GM23338 (cell line): ENCODE measurements at regions not wholly inside any gene's neighbourhood (a gene's known extent, or its start where the extent isn't known, plus 50 kb on each side); places are given as distances from the start of the nearest gene placed in this dataset.
A peak's percentile ranks its signal among the peaks of the same experiment; 100 is the strongest.

Experiments
- ATAC-seq: fragments of 200-7000 bp; cut with Tn5 transposase; 3 replicates; pipeline ENCODE4 v1.9.1; 2020
- DNase-seq: peaks from one replicate; pipeline ENCODE4 v3.0.0-alpha.2; 2015; ENCODE audit warnings: low spot score
- H2AFZ ChIP-seq: fragments of 200-600 bp; sonication (generic); 2 replicates; pipeline ENCODE4 v1.8.0; 2016; ENCODE audit warnings: antibody characterized with exemption, mild to moderate bottlenecking, moderate library complexity
- H3F3A ChIP-seq: fragments of 200-600 bp; sonication (generic); replicated peaks from 2 replicates; pipeline ENCODE4 v1.8.0; 2017; ENCODE audit warnings: antibody characterized with exemption, mixed run types, low read depth
- H3K27ac ChIP-seq: fragments of 200-600 bp; sonication (generic); 2 replicates; pipeline ENCODE4 v1.6.1; 2016; ENCODE audit warnings: low read depth
- H3K27me3 ChIP-seq: fragments of 200-600 bp; sonication (generic); 2 replicates; pipeline ENCODE4 v1.8.0; 2016; ENCODE audit warnings: mild to moderate bottlenecking, mixed run types, moderate library complexity; ENCODE audit not compliant: insufficient read depth
- H3K36me3 ChIP-seq: fragments of 200-600 bp; sonication (generic); 2 replicates; pipeline ENCODE4 v1.8.0; 2016; ENCODE audit warnings: mild to moderate bottlenecking; ENCODE audit not compliant: insufficient read depth
- H3K4me1 ChIP-seq: fragments of 200-600 bp; sonication (generic); 2 replicates; pipeline ENCODE4 v1.8.0; 2016; ENCODE audit warnings: mild to moderate bottlenecking, moderate library complexity; ENCODE audit not compliant: insufficient read depth
- H3K4me2 ChIP-seq: fragments of 200-600 bp; sonication (generic); 2 replicates; pipeline ENCODE4 v1.7.1; 2017; ENCODE audit warnings: mixed run types
- H3K4me3 ChIP-seq: fragments of 200-600 bp; sonication (generic); 2 replicates; pipeline ENCODE4 v1.6.1; 2016; ENCODE audit warnings: mixed run types
- H3K79me2 ChIP-seq: fragments of 200-600 bp; sonication (generic); replicated peaks from 2 replicates; pipeline ENCODE4 v1.8.0; 2017; ENCODE audit warnings: mild to moderate bottlenecking; ENCODE audit not compliant: insufficient read depth
- H3K9me2 ChIP-seq: fragments of 200-600 bp; sonication (generic); 2 replicates; pipeline ENCODE4 v1.8.0; 2017; ENCODE audit not compliant: insufficient read depth
- H4K20me1 ChIP-seq: fragments of 200-600 bp; sonication (generic); replicated peaks from 2 replicates; pipeline ENCODE4 v1.8.0; 2017; ENCODE audit warnings: mild to moderate bottlenecking; ENCODE audit not compliant: insufficient read depth
- H3K27ac Mint-ChIP-seq: 2 replicates; pipeline ENCODE4 v1.8.0; 2020; ENCODE audit warnings: inconsistent platforms, mild to moderate bottlenecking, moderate library complexity, mixed read lengths
- H3K27me3 Mint-ChIP-seq: 3 replicates; pipeline ENCODE4 v1.8.0; 2022; ENCODE audit warnings: low read depth, mild to moderate bottlenecking, moderate library complexity, mixed read lengths, inconsistent platforms; ENCODE audit not compliant: insufficient read depth, poor library complexity
- H3K36me3 Mint-ChIP-seq: 3 replicates; pipeline ENCODE4 v1.8.0; 2021; ENCODE audit warnings: low read depth, mild to moderate bottlenecking, inconsistent platforms, moderate library complexity, mixed read lengths
- H3K4me1 Mint-ChIP-seq: 3 replicates; pipeline ENCODE4 v1.8.0; 2020; ENCODE audit warnings: mild to moderate bottlenecking, inconsistent platforms, mixed read lengths
- H3K4me3 Mint-ChIP-seq: 3 replicates; pipeline ENCODE4 v1.8.0; 2021; ENCODE audit warnings: moderate library complexity, mild to moderate bottlenecking, inconsistent platforms, mixed read lengths
- H3K9me3 Mint-ChIP-seq: 3 replicates; pipeline ENCODE4 v1.8.0; 2020; ENCODE audit warnings: moderate library complexity, mild to moderate bottlenecking, inconsistent platforms, mixed read lengths
- CREB1 ChIP-seq: fragments of 250-450 bp; sonication (Bioruptor Pico); IDR thresholded peaks from 2 replicates; pipeline ENCODE4 v1.5.0; 2020; ENCODE audit warnings: low read depth, mild to moderate bottlenecking, moderate library complexity
- ETS1 ChIP-seq: IDR thresholded peaks from 2 replicates; pipeline ENCODE4 v1.6.1; 2016; ENCODE audit warnings: antibody characterized with exemption
- EZH2 ChIP-seq: fragments of 200-600 bp; sonication (generic); IDR thresholded peaks from one replicate; pipeline ENCODE4 v1.8.0; 2017; ENCODE audit warnings: antibody characterized with exemption, mild to moderate bottlenecking, low read depth; ENCODE audit not compliant: unreplicated experiment
- EZH2phosphoT487 ChIP-seq: fragments of 200-600 bp; sonication (generic); IDR thresholded peaks from one replicate; pipeline ENCODE4 v1.8.1; 2018; ENCODE audit warnings: antibody characterized with exemption; ENCODE audit not compliant: unreplicated experiment
- JUNB ChIP-seq: IDR thresholded peaks from one replicate; pipeline ENCODE4 v1.6.1; 2016; ENCODE audit warnings: antibody characterized with exemption; ENCODE audit not compliant: unreplicated experiment
- NANOG ChIP-seq: IDR thresholded peaks from 2 replicates; pipeline ENCODE4 v1.6.1; 2016; ENCODE audit warnings: antibody characterized with exemption, borderline replicate concordance
- POLR2AphosphoS5 ChIP-seq: IDR thresholded peaks from 2 replicates; pipeline ENCODE4 v1.6.1; 2016; ENCODE audit warnings: antibody characterized with exemption, low read depth
- REST ChIP-seq: IDR thresholded peaks from one replicate; pipeline ENCODE4 v1.6.1; 2018; ENCODE audit warnings: antibody characterized with exemption; ENCODE audit not compliant: unreplicated experiment
- STAT1 ChIP-seq: IDR thresholded peaks from one replicate; pipeline ENCODE4 v1.6.1; 2016; ENCODE audit warnings: antibody characterized with exemption; ENCODE audit not compliant: unreplicated experiment
- ZNF114 ChIP-seq: fragments of 250-450 bp; sonication (Bioruptor Pico); IDR thresholded peaks from 2 replicates; pipeline ENCODE4 v1.5.0; 2020; ENCODE audit warnings: mild to moderate bottlenecking, moderate library complexity
- ZNF331 ChIP-seq: fragments of 250-450 bp; sonication (Bioruptor Pico); IDR thresholded peaks from 2 replicates; pipeline ENCODE4 v1.5.0; 2020; ENCODE audit warnings: low read depth, mild to moderate bottlenecking, moderate library complexity
- TF ChIP-seq, protein P1 (sequence below), 2 experiments: fragments of 200-600 bp in 1 of 2; sonication (generic) in 1 of 2; conservative IDR thresholded peaks; 2 replicates each; pipeline versions ENCODE4 v1.5.1 to v1.6.1; 2016 to 2017; ENCODE audit warnings: antibody characterized with exemption in 2 of 2, low read depth in 2 of 2, mild to moderate bottlenecking in 2 of 2, moderate library complexity in 1 of 2

GRCh38 chr21:22754746-22755145 is 1756.5 kb downstream of the NCAM2 start (continued):
- TF ChIP-seq REST, result no peak
- TF ChIP-seq JUNB, result no peak
- TF ChIP-seq ZNF114, result no peak

- no peaks in the 10 kb centered on the region for H3K4me1 ChIP-seq
- no peak overlapping the region for H3K4me3 ChIP-seq
- no peaks in the 10 kb centered on the region for H3K27me3 ChIP-seq
- no peak for ATAC-seq
- H3K4me2 ChIP-seq, result no peak overlapping the region
- H3K36me3 Mint-ChIP-seq, result no peaks in the 10 kb centered on the region
- no peaks in the 10 kb centered on the region for H3K79me2 ChIP-seq
- H4K20me1 ChIP-seq, result no peaks in the 10 kb centered on the region
- no peaks in the 10 kb centered on the region for H3K9me3 Mint-ChIP-seq
- H3K27me3 Mint-ChIP-seq, result no peaks in the 10 kb centered on the region
- H3K4me1 Mint-ChIP-seq, result peaks cover 2% of the 10 kb centered on the region; the same call in 1 of the 3 replicates
- H3K27ac ChIP-seq, result no peak overlapping the region
- no peak overlapping the region for H2AFZ ChIP-seq
- TF ChIP-seq EZH2 (no peak), NANOG (no peak), REST (no peak)
- H3K9me2 ChIP-seq, result no peaks in the 10 kb centered on the region
- no peak overlapping the region for H3K4me3 Mint-ChIP-seq
- no peaks in the 10 kb centered on the region for H3K36me3 ChIP-seq
- peak overlapping the region; percentile 65; the same call in 1 of the 2 replicates for H3K27ac Mint-ChIP-seq
- H3F3A ChIP-seq, result no peaks in the 10 kb centered on the region
- DNase-seq, result no peak
These were observed 1760.3 kb downstream of the NCAM2 start for GRCh38 chr21:22758478-22758877.

DNA sequence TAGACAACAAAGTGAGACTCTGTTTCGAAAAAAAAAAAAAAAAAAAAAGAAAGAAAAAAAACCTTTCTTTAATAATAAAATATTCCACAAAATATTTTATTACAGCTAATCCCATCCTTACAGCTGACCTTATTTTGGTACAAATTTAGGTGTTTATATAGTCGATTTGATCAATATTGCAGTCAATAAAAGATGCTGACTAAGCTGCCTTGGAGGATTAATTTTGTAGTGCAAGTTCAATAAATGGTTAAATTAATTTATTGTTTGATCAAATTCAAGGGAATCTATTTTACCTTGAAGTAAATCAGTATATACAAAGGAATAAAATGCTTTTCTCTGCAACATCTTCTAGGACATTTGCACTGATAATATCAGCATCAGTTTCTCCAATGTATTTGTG is 1764.3 kb downstream of the NCAM2 start:
- no peaks in the 10 kb centered on the region for H3K36me3 ChIP-seq
- no peak overlapping the region for H3K4me3 Mint-ChIP-seq
- no peaks in the 10 kb centered on the region for H4K20me1 ChIP-seq
- no peak overlapping the region for H2AFZ ChIP-seq
- no peaks in the 10 kb centered on the region for H3K4me1 ChIP-seq
- no peaks in the 10 kb centered on the region for H3F3A ChIP-seq
- no peak for ATAC-seq
- H3K27ac Mint-ChIP-seq, result no peak overlapping the region
- H3K4me2 ChIP-seq, result no peak overlapping the region
- H3K36me3 Mint-ChIP-seq, result no peaks in the 10 kb centered on the region
- H3K79me2 ChIP-seq, result no peaks in the 10 kb centered on the region
- no peaks in the 10 kb centered on the region for H3K9me2 ChIP-seq
- no peaks in the 10 kb centered on the region for H3K27me3 ChIP-seq
- peaks cover 2% of the 10 kb centered on the region; the same call in 1 of the 3 replicates for H3K4me1 Mint-ChIP-seq
- no peak overlapping the region for H3K27ac ChIP-seq
- H3K9me3 Mint-ChIP-seq, result no peaks in the 10 kb centered on the region
- no peak for DNase-seq
- no peaks in the 10 kb centered on the region for H3K27me3 Mint-ChIP-seq
- H3K4me3 ChIP-seq, result no peak overlapping the region
- TF ChIP-seq, protein P1, sequence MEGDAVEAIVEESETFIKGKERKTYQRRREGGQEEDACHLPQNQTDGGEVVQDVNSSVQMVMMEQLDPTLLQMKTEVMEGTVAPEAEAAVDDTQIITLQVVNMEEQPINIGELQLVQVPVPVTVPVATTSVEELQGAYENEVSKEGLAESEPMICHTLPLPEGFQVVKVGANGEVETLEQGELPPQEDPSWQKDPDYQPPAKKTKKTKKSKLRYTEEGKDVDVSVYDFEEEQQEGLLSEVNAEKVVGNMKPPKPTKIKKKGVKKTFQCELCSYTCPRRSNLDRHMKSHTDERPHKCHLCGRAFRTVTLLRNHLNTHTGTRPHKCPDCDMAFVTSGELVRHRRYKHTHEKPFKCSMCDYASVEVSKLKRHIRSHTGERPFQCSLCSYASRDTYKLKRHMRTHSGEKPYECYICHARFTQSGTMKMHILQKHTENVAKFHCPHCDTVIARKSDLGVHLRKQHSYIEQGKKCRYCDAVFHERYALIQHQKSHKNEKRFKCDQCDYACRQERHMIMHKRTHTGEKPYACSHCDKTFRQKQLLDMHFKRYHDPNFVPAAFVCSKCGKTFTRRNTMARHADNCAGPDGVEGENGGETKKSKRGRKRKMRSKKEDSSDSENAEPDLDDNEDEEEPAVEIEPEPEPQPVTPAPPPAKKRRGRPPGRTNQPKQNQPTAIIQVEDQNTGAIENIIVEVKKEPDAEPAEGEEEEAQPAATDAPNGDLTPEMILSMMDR (conservative IDR thresholded peaks at IDR 0.05; ENCODE audit: low read depth in 2 of 2), result no peak
- TF ChIP-seq POLR2AphosphoS5, result no peak
- TF ChIP-seq JUNB, result no peak
- TF ChIP-seq EZH2, result no peak
- no peak for TF ChIP-seq ETS1
- TF ChIP-seq STAT1, result no peak
- no peak for TF ChIP-seq CREB1 (CRISPR knock-in tag)
- TF ChIP-seq ZNF331 (CRISPR knock-in tag), result no peak
- no peak for TF ChIP-seq EZH2phosphoT487
